Medulla oblongata (tissue), 1 donor: ENCODE measurements at regions not wholly inside any gene's neighbourhood (a gene's known extent, or its start where the extent isn't known, plus 50 kb on each side); places are given as distances from the start of the nearest gene placed in this dataset.
A peak's percentile ranks its signal among the peaks of the same experiment; 100 is the strongest.

Source experiments
- DNase-seq: peaks from one replicate; pipeline ENCODE4 v3.0.0-alpha.2; 2015; ENCODE audit errors: extremely low spot score

DNA sequence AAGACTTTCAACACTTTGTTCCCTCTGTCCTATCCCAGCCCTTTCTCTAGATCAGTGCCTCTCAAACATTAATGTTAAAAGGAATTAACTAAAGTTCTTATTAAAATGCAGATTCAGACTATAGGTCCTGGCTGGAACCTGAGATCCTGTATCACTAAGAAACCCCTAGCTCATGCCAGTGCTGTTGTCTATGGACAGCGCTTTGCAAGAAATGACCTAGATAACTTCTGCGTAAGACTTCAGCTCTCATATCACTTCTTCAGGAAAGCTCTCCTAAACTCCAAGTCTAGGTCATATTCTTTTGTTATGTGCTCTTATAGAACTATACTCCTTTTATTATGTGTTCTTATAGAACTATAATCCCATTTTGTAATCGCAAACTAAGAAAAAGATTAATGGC, 67.8 kb upstream of the CDIN1 start:
- no peak for DNase-seq

DNA sequence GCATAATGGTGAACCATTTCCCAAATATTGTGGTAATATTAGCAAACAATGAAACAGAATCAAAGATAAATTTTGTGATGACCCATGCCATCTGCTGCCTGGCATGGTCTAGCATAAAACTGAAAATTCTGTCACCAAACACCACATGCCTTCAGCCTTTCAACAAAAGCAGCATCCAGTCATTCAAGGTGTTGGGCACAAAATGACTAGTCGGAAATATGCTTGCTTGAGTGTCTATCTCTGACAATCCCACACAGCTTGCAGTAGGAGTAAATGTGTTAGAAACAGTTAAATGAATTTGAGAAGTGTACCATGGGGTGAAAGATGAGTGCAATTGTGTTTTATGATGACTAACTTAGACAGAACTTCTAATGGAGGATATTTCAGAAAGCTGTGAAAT, 61.7 kb upstream of the CDIN1 start:
- DNase-seq, result no peak

DNA sequence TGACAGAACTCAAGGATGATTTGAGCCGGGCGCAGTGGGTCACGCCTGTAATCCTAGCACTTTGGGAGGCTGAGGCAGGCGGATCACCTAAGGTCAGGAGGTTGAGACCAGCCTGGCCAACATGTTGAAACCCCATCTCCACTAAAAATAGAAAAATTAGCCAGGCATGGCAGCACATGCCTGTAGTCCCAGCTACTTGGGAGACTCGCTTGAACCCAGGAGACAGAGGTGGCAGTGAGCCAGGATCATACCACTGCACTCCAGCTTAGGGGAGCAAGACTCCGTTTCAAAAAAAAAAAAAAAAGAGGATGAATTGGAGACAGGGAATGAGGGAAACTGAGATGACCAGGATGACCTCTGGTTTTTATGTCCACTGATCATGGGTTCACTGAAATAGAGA, 60.4 kb upstream of the CDIN1 start:
- no peak for DNase-seq

DNA sequence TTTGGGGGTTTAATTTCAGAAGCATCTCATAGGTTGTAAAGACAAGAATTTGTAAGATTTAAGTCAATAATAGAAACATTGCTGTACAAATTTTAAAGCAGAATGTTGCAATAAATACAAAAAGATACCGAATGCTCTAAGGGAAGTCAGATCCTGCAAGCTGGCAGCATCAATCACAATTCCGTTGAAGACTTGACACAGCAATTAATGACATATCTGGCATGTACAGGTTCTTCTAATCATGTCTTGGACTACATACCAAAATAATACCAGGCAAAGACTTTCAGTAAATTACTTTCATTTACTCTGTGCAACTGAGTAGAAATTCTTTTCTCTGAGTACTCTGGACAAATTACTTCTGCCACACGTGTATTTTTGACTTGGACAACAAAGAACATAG, 54.0 kb upstream of the CDIN1 start:
- no peak for DNase-seq

DNA sequence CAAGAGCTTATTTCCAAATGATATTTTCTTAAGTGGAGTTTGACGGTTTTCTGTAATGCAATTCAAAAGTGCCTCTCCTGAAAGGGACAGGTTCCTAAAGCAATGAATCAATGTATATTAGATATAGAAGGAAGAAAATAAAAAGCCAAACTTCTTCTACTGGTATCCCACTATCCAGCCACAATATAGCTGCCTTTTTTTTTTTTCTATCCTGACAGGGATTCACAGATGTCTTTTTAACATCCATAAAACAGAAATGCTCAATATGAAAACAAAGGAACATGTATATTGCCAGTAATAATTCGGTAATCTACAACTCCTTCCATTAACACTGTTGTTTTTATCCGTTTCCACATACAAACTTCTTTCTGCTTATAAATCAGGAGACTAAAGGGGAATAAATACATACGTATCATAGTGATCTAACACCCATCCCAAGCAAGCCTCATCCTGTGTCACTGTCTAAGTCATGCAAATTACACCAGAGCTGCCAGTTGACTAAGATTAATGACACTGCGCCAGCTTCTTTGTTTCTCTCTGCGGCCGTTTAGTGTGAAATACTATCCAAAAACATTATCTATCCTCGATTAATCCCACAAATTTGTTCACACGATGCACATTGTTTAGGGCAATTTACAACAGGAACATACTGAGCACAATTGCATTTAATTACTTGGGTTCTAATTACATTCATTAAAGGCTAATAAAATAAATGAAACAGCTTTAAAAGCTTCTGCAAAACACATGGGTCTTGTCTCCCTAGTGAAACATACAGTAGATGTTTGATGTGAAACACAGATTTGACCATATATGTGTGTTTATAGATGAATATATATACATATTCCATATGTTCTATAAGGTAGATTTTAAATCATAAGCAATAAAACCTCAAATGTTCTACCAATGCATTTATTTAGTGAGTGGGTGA, 51.9 kb upstream of the CDIN1 start:
- DNase-seq, result peak; percentile 4

DNA sequence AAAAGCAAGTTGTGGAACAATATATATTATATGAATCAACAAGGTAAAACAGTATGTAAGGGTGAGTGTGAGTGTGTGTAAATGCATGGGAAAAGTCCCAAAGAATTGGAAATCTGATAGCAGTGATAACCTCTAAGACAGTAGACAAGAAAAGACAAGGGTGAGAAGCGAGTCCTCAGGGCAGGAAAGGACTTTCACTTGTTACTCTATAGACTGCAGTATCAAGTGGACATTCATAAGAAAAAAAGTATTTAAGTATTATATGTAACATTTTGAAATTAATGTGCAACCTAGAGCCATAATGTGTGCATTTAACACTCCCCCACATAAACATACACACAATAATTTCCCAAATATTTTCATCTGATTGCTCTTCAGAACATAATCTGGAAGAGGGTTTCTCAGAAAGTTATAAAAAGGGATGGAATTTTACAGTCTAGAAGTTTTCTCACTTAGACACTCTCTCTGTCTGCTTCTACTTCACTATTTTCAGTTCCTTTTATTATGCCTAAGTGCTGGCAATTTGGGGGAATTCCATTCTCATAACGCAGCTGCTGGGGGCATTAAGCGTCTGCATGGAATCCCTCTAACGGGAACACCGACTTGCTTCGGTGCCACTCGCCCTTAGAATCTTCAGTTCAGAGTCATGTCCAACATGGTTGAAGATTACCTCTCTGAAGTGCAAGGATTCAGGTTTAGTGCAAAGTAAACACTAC, 50.0 kb upstream of the CDIN1 start:
- peak; percentile 3 for DNase-seq
